Stimulated activated CD8-positive, alpha-beta memory T cell treated with anti-CD3 and anti-CD28 coated beads, Interleukin-7, amount 100 ng/mL, for 48 hours (primary cell): ENCODE measurements at regions not wholly inside any gene's neighbourhood (a gene's known extent, or its start where the extent isn't known, plus 50 kb on each side); places are given as distances from the start of the nearest gene placed in this dataset.

Experiments
- DNase-seq, 2 donors: peaks; one replicate each; pipeline ENCODE4 v3.0.0-alpha.2; 2020; ENCODE audit warnings: low read depth in 1 of 2; ENCODE audit errors: extremely low read depth in 1 of 2

- DNase-seq, result no peak
Measured at GRCh38 chr16:55954906-55955305, 79.7 kb upstream of the CES5A start.

GRCh38 chr16:55949518-55949917 is 74.3 kb upstream of the CES5A start:
- no peak for DNase-seq

GRCh38 chr16:55948230-55948629 is 73.1 kb upstream of the CES5A start:
- DNase-seq, result no peak

- no peak for DNase-seq
Measured at GRCh38 chr16:55947366-55947765, 72.2 kb upstream of the CES5A start.

GRCh38 chr16:55944377-55944802 is 69.2 kb upstream of the CES5A start:
- peak in 1 of 2 donors; percentile 6 for DNase-seq

GRCh38 chr16:55943267-55943666 is 68.1 kb upstream of the CES5A start:
- DNase-seq, result no peak

GRCh38 chr16:55942821-55943220 is 67.6 kb upstream of the CES5A start:
- no peak for DNase-seq

GRCh38 chr16:55941552-55941951 is 66.4 kb upstream of the CES5A start:
- DNase-seq, result no peak

GRCh38 chr16:55938126-55938525 is 63.0 kb upstream of the CES5A start:
- no peak for DNase-seq

- DNase-seq, result no peak
Measured at GRCh38 chr16:55933038-55933437, 57.9 kb upstream of the CES5A start.

- no peak for DNase-seq
Measured at GRCh38 chr16:55930036-55930435, 54.9 kb upstream of the CES5A start.

- no peak for DNase-seq
Measured at GRCh38 chr16:55929181-55929580, 54.0 kb upstream of the CES5A start.

- DNase-seq, result no peak
Measured at GRCh38 chr16:55925242-55925641, 50.1 kb upstream of the CES5A start.
